Transverse colon (tissue), 4 donors: ENCODE measurements at regions not wholly inside any gene's neighbourhood (a gene's known extent, or its start where the extent isn't known, plus 50 kb on each side); places are given as distances from the start of the nearest gene placed in this dataset.
A peak's percentile ranks its signal among the peaks of the same experiment; 100 is the strongest.
"Not testable (repeated sequence)": the region's sequence is repeated elsewhere in the genome, so short reads cannot be mapped to it uniquely, and the experiment has no call there.

Source experiments
- DNase-seq: peaks from one replicate; pipeline ENCODE4 v3.0.0-alpha.2; 2019
- H3K27ac ChIP-seq, 4 donors: fragments of 200-600 bp; sonication (generic); 2 replicates each; pipeline ENCODE4 v1.5.1; 2016 to 2018; ENCODE audit warnings: inconsistent platforms in 4 of 4
- H3K27me3 ChIP-seq: fragments of 200-600 bp; sonication (generic); 2 replicates; pipeline ENCODE4 v1.5.1; 2017; ENCODE audit warnings: inconsistent platforms
- H3K36me3 ChIP-seq, 4 donors: fragments of 200-600 bp; sonication (generic); 2 replicates each; pipeline ENCODE4 v1.5.1; 2017 to 2019; ENCODE audit warnings: inconsistent platforms in 4 of 4
- H3K4me1 ChIP-seq, 4 donors: fragments of 200-600 bp; sonication (generic); 2 replicates each; pipeline ENCODE4 v1.5.1; 2017 to 2020; ENCODE audit warnings: inconsistent platforms in 4 of 4
- H3K4me3 ChIP-seq, 4 donors: fragments of 200-600 bp; sonication (generic); 1 replicate in 1 of 4; 2 replicates in 3 of 4; pipeline versions ENCODE4 v1.5.1 to v1.6.1; 2017 to 2019; ENCODE audit warnings: inconsistent platforms in 4 of 4
- H3K9me3 ChIP-seq, 2 donors: fragments of 200-600 bp; sonication (generic); 2 replicates each; pipeline ENCODE4 v1.5.1; 2017 to 2019; ENCODE audit warnings: inconsistent platforms in 2 of 2
- CTCF ChIP-seq, 5 experiments: fragments of 200-600 bp in 3 of 5; fragments of 450-650 bp in 2 of 5; sonication (generic) in 3 of 5; IDR thresholded peaks; 1 replicate in 2 of 5; 2 replicates in 3 of 5; pipeline ENCODE4 v1.5.1; 2016 to 2017; ENCODE audit warnings: antibody characterized with exemption in 5 of 5, inconsistent platforms in 3 of 5, mild to moderate bottlenecking in 2 of 5, moderate library complexity in 1 of 5
- EP300 ChIP-seq: sonication (generic); formaldehyde crosslinking; IDR thresholded peaks from one replicate; pipeline ENCODE4 v1.6.1; 2017; ENCODE audit warnings: antibody characterized with exemption, low read depth
- POLR2A ChIP-seq: fragments of 450-650 bp; IDR thresholded peaks from one replicate; pipeline ENCODE4 v1.6.1; 2016; ENCODE audit warnings: antibody characterized with exemption, mild to moderate bottlenecking, moderate library complexity
- POLR2AphosphoS5 ChIP-seq, 3 donors: sonication (generic); formaldehyde crosslinking; IDR thresholded peaks; one replicate each; pipeline ENCODE4 v1.6.1; 2016; ENCODE audit warnings: antibody characterized with exemption in 3 of 3
- WGBS, 2 donors: methylation state at CpG; one replicate each; pipeline ENCODE4 v1.1.5; 2018; ENCODE audit warnings: low coverage in 1 of 2; 5-methylcytosine and 5-hydroxymethylcytosine counted together
- in situ Hi-C, 4 donors: fragments of 200-750 bp; cut with MboI; loops; one replicate each; pipeline versions ENCODE4 v1.15.0 to v1.15.1; 2017; ENCODE audit warnings: low sequenced_read_pairs in 3 of 4, low pct_ligation_motif_present in 1 of 4, low pct_unique_long_range_greater_than_20kb in 1 of 4
- intact Hi-C: fragments of 100-400 bp; cut with DNase I; formaldehyde crosslinking; loops from one replicate; pipeline ENCODE4 v1.15.1; 2023; ENCODE audit warnings: low total_unique reads

GRCh38 chr1:188769936-188770335, 1707.7 kb downstream of the BRINP3 start:
- no peaks in the 10 kb centered on the region for H3K4me1 ChIP-seq
- in situ Hi-C loops (no loop called here), intact Hi-C loops (no loop called here)
- WGBS, 2 donors, result 78 to 86% methylated on average over 1 of the region's 1 CpG
- H3K4me3 ChIP-seq, result no peak overlapping the region
- no peaks in the 10 kb centered on the region for H3K9me3 ChIP-seq
- no peaks in the 10 kb centered on the region for H3K27me3 ChIP-seq
- DNase-seq, result no peak
- no peak for TF ChIP-seq POLR2A
- TF ChIP-seq CTCF (IDR thresholded peaks at IDR 0.05), result no peak
- no peak for TF ChIP-seq POLR2AphosphoS5 (IDR thresholded peaks at IDR 0.05)
- TF ChIP-seq EP300, result no peak
- no peak overlapping the region for H3K27ac ChIP-seq
- H3K36me3 ChIP-seq, result no peaks in the 10 kb centered on the region

- Histone ChIP-seq H3K4me3 (no peak overlapping the region), H3K27me3 (no peaks in the 10 kb centered on the region), H3K36me3 (no peaks in the 10 kb centered on the region), H3K9me3 (no peaks in the 10 kb centered on the region), H3K4me1 (no peaks in the 10 kb centered on the region), H3K27ac (no peak overlapping the region)
- no peak for DNase-seq
- in situ Hi-C loops, result no loop called here
- intact Hi-C loops, result no loop called here
- 8 to 25% methylated on average over 2 of the region's 2 CpGs for WGBS, 2 donors
- TF ChIP-seq POLR2AphosphoS5 (IDR thresholded peaks at IDR 0.05) (no peak), EP300 (no peak), CTCF (IDR thresholded peaks at IDR 0.05) (no peak), POLR2A (no peak)
Observed at GRCh38 chr1:188778578-188778977, 1699.1 kb downstream of the BRINP3 start.

GRCh38 chr1:188782220-188782841, 1695.3 kb downstream of the BRINP3 start:
- no peaks in the 10 kb centered on the region for H3K4me1 ChIP-seq
- H3K9me3 ChIP-seq, result peaks cover 0 to 4% of the 10 kb centered on the region in 2 donors
- WGBS, 2 donors, result 46 to 58% methylated on average over 5 to 6 of the region's 6 CpGs
- in situ Hi-C loops, result no loop called here
- no peaks in the 10 kb centered on the region for H3K36me3 ChIP-seq
- intact Hi-C loops, result no loop called here
- no peaks in the 10 kb centered on the region for H3K27me3 ChIP-seq
- TF ChIP-seq POLR2AphosphoS5 (IDR thresholded peaks at IDR 0.05) (no peak), EP300 (no peak), CTCF (IDR thresholded peaks at IDR 0.05) (peak in 3 of 5 experiments; percentile 18 to 29 (median 21)), POLR2A (no peak)
- no peak overlapping the region for H3K27ac ChIP-seq
- H3K4me3 ChIP-seq, result no peak overlapping the region
- DNase-seq, result no peak

GRCh38 chr1:188794969-188795368, 1682.7 kb downstream of the BRINP3 start:
- Histone ChIP-seq H3K4me3 (no peak overlapping the region), H3K4me1 (no peaks in the 10 kb centered on the region), H3K27ac (no peak overlapping the region), H3K27me3 (no peaks in the 10 kb centered on the region), H3K9me3 (no peaks in the 10 kb centered on the region), H3K36me3 (no peaks in the 10 kb centered on the region)
- TF ChIP-seq EP300, result no peak
- no peak for TF ChIP-seq POLR2A
- no peak for TF ChIP-seq CTCF (IDR thresholded peaks at IDR 0.05)
- no peak for TF ChIP-seq POLR2AphosphoS5 (IDR thresholded peaks at IDR 0.05)
- DNase-seq, result no peak
- intact Hi-C loops (no loop called here), in situ Hi-C loops (no loop called here)

- DNase-seq, H3K27ac ChIP-seq, H3K4me3 ChIP-seq, H3K27me3 ChIP-seq, in situ Hi-C loops, H3K36me3 ChIP-seq, H3K9me3 ChIP-seq, H3K4me1 ChIP-seq, intact Hi-C loops: not testable (repeated sequence)
- WGBS, 2 donors, result 78 to 80% methylated on average over 1 to 2 of the region's 2 CpGs
Observed at GRCh38 chr1:188812153-188812552, 1665.5 kb downstream of the BRINP3 start.

GRCh38 chr1:188812836-188813573, 1664.7 kb downstream of the BRINP3 start:
- intact Hi-C loops, result not testable (repeated sequence)
- WGBS, 2 donors, result 93 to 95% methylated on average over 8 to 25 of the region's 39 CpGs

More at GRCh38 chr1:188812836-188813573, 1664.7 kb downstream of the BRINP3 start:
- H3K4me3 ChIP-seq, H3K27ac ChIP-seq, H3K36me3 ChIP-seq, H3K4me1 ChIP-seq, H3K9me3 ChIP-seq, in situ Hi-C loops, H3K27me3 ChIP-seq, DNase-seq: not testable (repeated sequence)
